ENCODE measurements at regions not wholly inside any gene's neighbourhood (a gene's known extent, or its start where the extent isn't known, plus 50 kb on each side); places are given as distances from the start of the nearest gene placed in this dataset.
"Not testable (repeated sequence)": the region's sequence is repeated elsewhere in the genome, so short reads cannot be mapped to it uniquely, and the experiment has no call there.

GRCh38 chr12:124070394-124071074 lies 97.5 kb downstream of the ZNF664 start:
- not testable (repeated sequence) for H3K4me1 ChIP-seq (ENCODE audit: control insufficient read depth in 2 of 2, insufficient read depth in 2 of 2, low read length in 2 of 2); H3K27me3 ChIP-seq (ENCODE audit: control insufficient read depth in 2 of 2, insufficient read depth in 2 of 2, low read length in 2 of 2); H3K36me3 ChIP-seq (ENCODE audit: control insufficient read depth in 2 of 2, insufficient read depth in 2 of 2, low read length in 2 of 2); H3K9ac ChIP-seq (ENCODE audit: low read depth in 1 of 2, low read length in 2 of 2); H3K4me3 ChIP-seq (ENCODE audit: low read length in 2 of 2); H3K9me3 ChIP-seq (ENCODE audit: control insufficient read depth in 2 of 2, low read length in 2 of 2); H3K27ac ChIP-seq (ENCODE audit: low read depth in 2 of 2, low read length in 2 of 2)

- no peaks in the 10 kb centered on the region for H3K36me3 ChIP-seq (ENCODE audit: control insufficient read depth in 2 of 2, insufficient read depth in 2 of 2, low read length in 2 of 2)
- peaks cover 2 to 8% of the 10 kb centered on the region in 2 donors for H3K9me3 ChIP-seq (ENCODE audit: control insufficient read depth in 2 of 2, low read length in 2 of 2)
- no peak overlapping the region for H3K27ac ChIP-seq (ENCODE audit: low read depth in 2 of 2, low read length in 2 of 2)
- H3K9ac ChIP-seq (ENCODE audit: low read depth in 1 of 2, low read length in 2 of 2): no peak overlapping the region
- H3K4me3 ChIP-seq (ENCODE audit: low read length in 2 of 2): no peak overlapping the region
- H3K27me3 ChIP-seq (ENCODE audit: control insufficient read depth in 2 of 2, insufficient read depth in 2 of 2, low read length in 2 of 2): no peaks in the 10 kb centered on the region
- no peaks in the 10 kb centered on the region for H3K4me1 ChIP-seq (ENCODE audit: control insufficient read depth in 2 of 2, insufficient read depth in 2 of 2, low read length in 2 of 2)
Measured at GRCh38 chr12:124071075-124071443, 98.0 kb downstream of the ZNF664 start.

- H3K27ac ChIP-seq (ENCODE audit: low read depth in 2 of 2, low read length in 2 of 2): no peak overlapping the region
- no peak overlapping the region for H3K4me3 ChIP-seq (ENCODE audit: low read length in 2 of 2)
- H3K36me3 ChIP-seq (ENCODE audit: control insufficient read depth in 2 of 2, insufficient read depth in 2 of 2, low read length in 2 of 2): no peaks in the 10 kb centered on the region
- no peak overlapping the region for H3K9ac ChIP-seq (ENCODE audit: low read depth in 1 of 2, low read length in 2 of 2)
- H3K9me3 ChIP-seq (ENCODE audit: control insufficient read depth in 2 of 2, low read length in 2 of 2): no peaks in the 10 kb centered on the region
- H3K4me1 ChIP-seq (ENCODE audit: control insufficient read depth in 2 of 2, insufficient read depth in 2 of 2, low read length in 2 of 2): no peaks in the 10 kb centered on the region
- no peaks in the 10 kb centered on the region for H3K27me3 ChIP-seq (ENCODE audit: control insufficient read depth in 2 of 2, insufficient read depth in 2 of 2, low read length in 2 of 2)
Measured at GRCh38 chr12:124073356-124074035, 100.5 kb downstream of the ZNF664 start.

- H3K4me3 ChIP-seq (ENCODE audit: low read length in 2 of 2): no peak overlapping the region
- H3K27me3 ChIP-seq (ENCODE audit: control insufficient read depth in 2 of 2, insufficient read depth in 2 of 2, low read length in 2 of 2): no peaks in the 10 kb centered on the region
- H3K27ac ChIP-seq (ENCODE audit: low read depth in 2 of 2, low read length in 2 of 2): no peak overlapping the region
- no peaks in the 10 kb centered on the region for H3K36me3 ChIP-seq (ENCODE audit: control insufficient read depth in 2 of 2, insufficient read depth in 2 of 2, low read length in 2 of 2)
- no peaks in the 10 kb centered on the region for H3K4me1 ChIP-seq (ENCODE audit: control insufficient read depth in 2 of 2, insufficient read depth in 2 of 2, low read length in 2 of 2)
- H3K9ac ChIP-seq (ENCODE audit: low read depth in 1 of 2, low read length in 2 of 2): no peak overlapping the region
- H3K9me3 ChIP-seq (ENCODE audit: control insufficient read depth in 2 of 2, low read length in 2 of 2): no peaks in the 10 kb centered on the region
Measured at GRCh38 chr12:124075841-124076240, 102.8 kb downstream of the ZNF664 start.

- Histone ChIP-seq H3K27me3 (ENCODE audit: control insufficient read depth in 2 of 2, insufficient read depth in 2 of 2, low read length in 2 of 2) (no peaks in the 10 kb centered on the region), H3K9me3 (ENCODE audit: control insufficient read depth in 2 of 2, low read length in 2 of 2) (no peaks in the 10 kb centered on the region), H3K4me3 (ENCODE audit: low read length in 2 of 2) (no peak overlapping the region), H3K36me3 (ENCODE audit: control insufficient read depth in 2 of 2, insufficient read depth in 2 of 2, low read length in 2 of 2) (no peaks in the 10 kb centered on the region), H3K27ac (ENCODE audit: low read depth in 2 of 2, low read length in 2 of 2) (no peak overlapping the region), H3K9ac (ENCODE audit: low read depth in 1 of 2, low read length in 2 of 2) (no peak overlapping the region), H3K4me1 (ENCODE audit: control insufficient read depth in 2 of 2, insufficient read depth in 2 of 2, low read length in 2 of 2) (no peaks in the 10 kb centered on the region)
Measured at GRCh38 chr12:124077701-124078100, 104.7 kb downstream of the ZNF664 start.

GRCh38 chr12:124078800-124079199 lies 105.8 kb downstream of the ZNF664 start:
- no peaks in the 10 kb centered on the region for H3K4me1 ChIP-seq (ENCODE audit: control insufficient read depth in 2 of 2, insufficient read depth in 2 of 2, low read length in 2 of 2)
- no peak overlapping the region for H3K27ac ChIP-seq (ENCODE audit: low read depth in 2 of 2, low read length in 2 of 2)
- H3K36me3 ChIP-seq (ENCODE audit: control insufficient read depth in 2 of 2, insufficient read depth in 2 of 2, low read length in 2 of 2): no peaks in the 10 kb centered on the region
- H3K9ac ChIP-seq (ENCODE audit: low read depth in 1 of 2, low read length in 2 of 2): no peak overlapping the region
- no peaks in the 10 kb centered on the region for H3K27me3 ChIP-seq (ENCODE audit: control insufficient read depth in 2 of 2, insufficient read depth in 2 of 2, low read length in 2 of 2)
- no peaks in the 10 kb centered on the region for H3K9me3 ChIP-seq (ENCODE audit: control insufficient read depth in 2 of 2, low read length in 2 of 2)
- no peak overlapping the region for H3K4me3 ChIP-seq (ENCODE audit: low read length in 2 of 2)

- Histone ChIP-seq H3K9me3 (ENCODE audit: control insufficient read depth in 2 of 2, low read length in 2 of 2) (no peaks in the 10 kb centered on the region), H3K4me3 (ENCODE audit: low read length in 2 of 2) (no peak overlapping the region), H3K9ac (ENCODE audit: low read depth in 1 of 2, low read length in 2 of 2) (no peak overlapping the region), H3K4me1 (ENCODE audit: control insufficient read depth in 2 of 2, insufficient read depth in 2 of 2, low read length in 2 of 2) (no peaks in the 10 kb centered on the region), H3K36me3 (ENCODE audit: control insufficient read depth in 2 of 2, insufficient read depth in 2 of 2, low read length in 2 of 2) (no peaks in the 10 kb centered on the region), H3K27me3 (ENCODE audit: control insufficient read depth in 2 of 2, insufficient read depth in 2 of 2, low read length in 2 of 2) (no peaks in the 10 kb centered on the region), H3K27ac (ENCODE audit: low read depth in 2 of 2, low read length in 2 of 2) (no peak overlapping the region)
Measured at GRCh38 chr12:124080649-124081048, 107.6 kb downstream of the ZNF664 start.

- no peaks in the 10 kb centered on the region for H3K9me3 ChIP-seq (ENCODE audit: control insufficient read depth in 2 of 2, low read length in 2 of 2)
- H3K4me1 ChIP-seq (ENCODE audit: control insufficient read depth in 2 of 2, insufficient read depth in 2 of 2, low read length in 2 of 2): no peaks in the 10 kb centered on the region
- no peaks in the 10 kb centered on the region for H3K27me3 ChIP-seq (ENCODE audit: control insufficient read depth in 2 of 2, insufficient read depth in 2 of 2, low read length in 2 of 2)
- no peaks in the 10 kb centered on the region for H3K36me3 ChIP-seq (ENCODE audit: control insufficient read depth in 2 of 2, insufficient read depth in 2 of 2, low read length in 2 of 2)
- no peak overlapping the region for H3K4me3 ChIP-seq (ENCODE audit: low read length in 2 of 2)
- H3K9ac ChIP-seq (ENCODE audit: low read depth in 1 of 2, low read length in 2 of 2): no peak overlapping the region
- H3K27ac ChIP-seq (ENCODE audit: low read depth in 2 of 2, low read length in 2 of 2): no peak overlapping the region
Measured at GRCh38 chr12:124082012-124082411, 109.0 kb downstream of the ZNF664 start.

- Histone ChIP-seq H3K27me3 (ENCODE audit: control insufficient read depth in 2 of 2, insufficient read depth in 2 of 2, low read length in 2 of 2) (no peaks in the 10 kb centered on the region), H3K4me3 (ENCODE audit: low read length in 2 of 2) (no peak overlapping the region), H3K9ac (ENCODE audit: low read depth in 1 of 2, low read length in 2 of 2) (no peak overlapping the region), H3K36me3 (ENCODE audit: control insufficient read depth in 2 of 2, insufficient read depth in 2 of 2, low read length in 2 of 2) (no peaks in the 10 kb centered on the region), H3K9me3 (ENCODE audit: control insufficient read depth in 2 of 2, low read length in 2 of 2) (no peaks in the 10 kb centered on the region), H3K4me1 (ENCODE audit: control insufficient read depth in 2 of 2, insufficient read depth in 2 of 2, low read length in 2 of 2) (no peaks in the 10 kb centered on the region), H3K27ac (ENCODE audit: low read depth in 2 of 2, low read length in 2 of 2) (no peak overlapping the region)
Measured at GRCh38 chr12:124082687-124083086, 109.7 kb downstream of the ZNF664 start.

GRCh38 chr12:124083708-124084107 lies 110.7 kb downstream of the ZNF664 start:
- H3K27ac ChIP-seq (ENCODE audit: low read depth in 2 of 2, low read length in 2 of 2): no peak overlapping the region
- no peaks in the 10 kb centered on the region for H3K9me3 ChIP-seq (ENCODE audit: control insufficient read depth in 2 of 2, low read length in 2 of 2)
- no peaks in the 10 kb centered on the region for H3K36me3 ChIP-seq (ENCODE audit: control insufficient read depth in 2 of 2, insufficient read depth in 2 of 2, low read length in 2 of 2)
- H3K27me3 ChIP-seq (ENCODE audit: control insufficient read depth in 2 of 2, insufficient read depth in 2 of 2, low read length in 2 of 2): no peaks in the 10 kb centered on the region
- no peak overlapping the region for H3K9ac ChIP-seq (ENCODE audit: low read depth in 1 of 2, low read length in 2 of 2)
- no peak overlapping the region for H3K4me3 ChIP-seq (ENCODE audit: low read length in 2 of 2)
- H3K4me1 ChIP-seq (ENCODE audit: control insufficient read depth in 2 of 2, insufficient read depth in 2 of 2, low read length in 2 of 2): no peaks in the 10 kb centered on the region

All from mucosa of rectum (tissue), 2 donors.